GM21825 (cell line): ENCODE measurements at regions not wholly inside any gene's neighbourhood (a gene's known extent, or its start where the extent isn't known, plus 50 kb on each side); places are given as distances from the start of the nearest gene placed in this dataset.

Source experiments
- ATAC-seq: cut with Tn5 transposase; IDR thresholded peaks from one replicate; pipeline ENCODE4 v1.9.1; 2021; ENCODE audit warnings: mild to moderate bottlenecking, moderate library complexity; ENCODE audit not compliant: unreplicated experiment

DNA sequence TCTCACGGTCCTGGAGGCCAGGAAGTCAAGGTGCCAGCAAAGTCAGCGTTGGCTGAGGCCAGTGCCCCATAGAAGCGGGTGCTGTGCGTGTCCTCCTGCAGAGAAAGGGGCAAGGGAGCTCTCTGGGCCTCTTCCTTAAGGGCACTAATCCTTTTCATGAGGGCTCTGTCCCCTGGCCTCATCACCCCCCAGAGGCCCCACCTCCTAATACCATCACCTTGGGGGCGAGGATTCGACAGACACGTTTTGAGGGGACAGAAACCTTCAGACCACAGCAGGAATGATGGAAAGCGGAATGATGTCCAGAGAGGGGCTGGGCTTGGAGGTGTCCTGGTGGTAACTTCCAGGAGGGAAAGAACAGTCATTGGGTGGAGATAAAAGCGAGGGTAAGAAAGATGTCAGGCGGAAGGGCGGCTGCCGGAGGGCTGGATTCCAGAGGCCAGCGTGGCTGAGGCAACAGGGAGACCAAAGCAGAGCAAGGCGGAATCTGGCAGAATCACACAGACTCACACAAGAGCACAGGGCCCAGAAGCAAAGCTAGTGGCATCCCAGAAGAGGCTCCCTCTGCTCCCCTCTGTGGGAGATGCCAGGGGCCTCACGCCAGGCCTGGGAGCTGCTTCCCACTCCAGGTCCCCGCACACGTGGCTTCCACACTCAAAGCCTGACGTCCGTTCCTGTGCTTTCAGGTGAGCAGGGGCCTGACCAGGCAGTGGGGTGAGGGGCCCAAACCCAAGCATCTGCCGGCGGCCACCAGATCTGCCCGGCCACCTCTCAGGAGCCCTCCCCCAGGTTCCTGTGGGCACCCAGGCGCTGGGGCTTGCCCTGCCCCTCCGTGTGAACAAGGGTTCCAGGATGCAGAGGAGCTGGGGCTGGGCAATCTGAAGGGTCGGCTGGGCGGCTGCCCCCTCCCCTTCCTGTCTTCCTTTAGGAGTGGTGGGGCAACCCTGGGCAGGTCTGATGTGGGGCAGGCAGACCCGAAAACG, 784.5 kb downstream of the BRD1 start:
- ATAC-seq: no peak

DNA sequence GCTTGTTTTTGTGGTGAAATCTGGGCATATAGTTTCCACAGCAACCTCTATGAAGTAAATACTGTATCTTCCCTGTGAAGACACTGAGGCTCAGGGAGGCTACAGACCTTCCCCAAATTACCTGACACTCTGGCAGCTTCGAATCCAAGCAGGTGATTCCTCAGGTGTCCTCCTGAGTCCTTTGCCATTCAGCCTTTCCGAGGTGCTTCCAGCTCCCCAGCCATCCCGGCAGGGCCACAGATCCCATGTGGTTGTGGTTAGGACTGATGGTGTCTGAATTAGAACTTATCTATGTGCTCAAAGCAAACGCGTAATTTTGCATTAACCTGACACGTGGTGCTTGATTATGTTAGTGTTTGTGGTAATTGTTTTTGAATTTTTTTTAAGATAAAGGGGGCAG, 785.6 kb downstream of the BRD1 start:
- ATAC-seq: no peak

DNA sequence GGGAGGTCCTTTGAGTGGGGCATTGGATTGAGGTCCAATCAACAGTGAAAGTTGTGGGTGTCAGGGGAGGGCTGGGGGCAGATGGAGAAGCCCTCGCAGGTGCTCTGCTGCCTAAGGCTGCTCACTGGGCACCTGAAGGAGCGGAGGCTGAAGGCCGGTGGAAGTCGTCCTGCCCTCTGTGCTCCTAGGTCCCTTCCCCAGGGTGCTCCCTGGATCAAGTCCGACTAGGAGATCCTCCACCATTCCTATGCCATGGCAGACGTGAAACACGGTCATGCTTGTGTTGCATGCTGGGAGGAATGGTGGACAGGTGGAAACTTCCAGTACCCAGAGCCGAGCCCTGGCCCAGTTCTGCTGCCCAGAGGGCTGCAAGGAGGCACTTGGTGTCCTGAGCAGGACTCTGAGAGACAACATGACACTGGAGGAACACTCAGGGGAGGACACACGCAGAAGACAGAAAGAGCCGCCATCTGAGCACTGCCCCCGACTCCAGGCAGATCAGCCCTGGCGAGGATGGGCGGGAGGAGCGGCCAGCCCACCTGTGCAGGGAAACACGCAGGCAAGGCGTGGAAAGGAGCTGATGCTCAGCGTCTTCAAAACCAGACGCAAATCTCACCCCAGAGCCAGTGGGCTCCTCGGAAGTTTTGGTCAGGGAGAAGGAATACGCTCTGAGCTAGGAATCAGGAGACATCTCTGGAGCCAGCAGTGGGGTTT, 786.8 kb downstream of the BRD1 start:
- ATAC-seq: no peak

- ATAC-seq: no peak
Measured at GRCh38 chr22:49040111-49040510, 787.6 kb downstream of the BRD1 start.

DNA sequence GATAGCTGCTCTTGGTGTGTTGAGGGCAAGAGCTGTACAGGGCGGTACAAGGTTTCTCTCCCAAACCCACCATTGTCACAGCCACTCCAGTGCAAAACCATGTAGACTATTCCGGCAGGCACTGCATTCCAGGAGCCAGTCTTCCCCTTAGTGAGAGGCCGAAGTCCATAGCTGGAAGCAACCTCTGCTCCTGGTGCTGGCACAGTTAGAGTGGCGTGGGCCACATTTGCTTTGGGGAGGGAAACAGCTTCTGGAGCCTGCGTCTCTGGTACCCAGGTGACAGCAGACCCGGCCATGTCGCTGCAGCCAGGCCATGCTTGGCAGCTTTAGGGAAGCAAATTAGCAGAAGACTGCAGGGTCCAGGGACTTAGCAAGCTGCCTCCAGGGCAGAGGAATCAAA, 788.0 kb downstream of the BRD1 start:
- ATAC-seq: no peak

DNA sequence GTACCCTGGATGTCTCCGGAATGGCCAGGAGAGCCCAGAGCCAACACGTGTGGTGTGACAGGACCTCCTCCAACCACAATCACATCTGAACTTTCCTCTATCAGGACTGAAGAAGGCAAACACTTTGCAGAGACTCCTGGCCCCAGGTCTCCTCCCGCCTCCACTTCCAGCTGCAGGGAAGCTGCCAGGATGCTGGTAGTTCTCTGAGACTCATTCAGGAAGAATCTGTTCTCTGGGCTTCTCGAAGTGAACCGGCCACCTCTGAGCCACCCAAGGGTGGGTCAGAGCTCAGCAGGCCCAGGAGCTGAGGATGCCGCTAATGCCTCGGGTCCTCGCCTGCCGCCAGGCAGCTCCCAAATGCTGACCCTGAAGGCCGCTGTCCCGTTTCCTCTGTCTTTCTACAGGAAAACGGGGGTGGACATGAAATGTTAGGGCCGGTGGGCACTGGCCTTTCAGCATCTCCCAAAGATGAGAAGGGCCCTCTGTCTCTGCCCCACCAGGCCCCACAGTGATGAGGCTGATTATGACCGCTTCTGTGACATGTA, 789.9 kb downstream of the BRD1 start:
- ATAC-seq: no peak

DNA sequence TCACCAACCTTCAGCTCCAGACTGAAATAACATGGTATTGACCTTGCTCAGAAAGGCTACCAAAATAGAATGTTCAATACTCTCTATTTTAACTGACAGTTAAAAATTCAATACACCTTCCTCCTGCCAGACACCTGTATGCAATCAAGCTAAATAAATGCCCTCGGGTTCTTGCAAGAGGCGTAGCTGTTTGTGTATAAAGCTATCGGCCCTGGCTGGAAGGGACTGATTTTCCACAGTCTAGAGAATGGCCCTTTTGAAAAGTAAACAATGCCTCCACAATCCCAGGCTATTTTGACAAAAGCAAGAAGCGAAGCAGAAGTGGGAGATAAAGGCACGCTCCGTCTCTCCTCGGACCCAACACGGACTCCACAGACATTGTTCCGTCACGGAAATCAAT, 791.2 kb downstream of the BRD1 start:
- ATAC-seq: no peak

GRCh38 chr22:49035818-49036457, 791.7 kb downstream of the BRD1 start:
- ATAC-seq: no peak

GRCh38 chr22:49034836-49035817, 792.5 kb downstream of the BRD1 start:
- no peak for ATAC-seq

DNA sequence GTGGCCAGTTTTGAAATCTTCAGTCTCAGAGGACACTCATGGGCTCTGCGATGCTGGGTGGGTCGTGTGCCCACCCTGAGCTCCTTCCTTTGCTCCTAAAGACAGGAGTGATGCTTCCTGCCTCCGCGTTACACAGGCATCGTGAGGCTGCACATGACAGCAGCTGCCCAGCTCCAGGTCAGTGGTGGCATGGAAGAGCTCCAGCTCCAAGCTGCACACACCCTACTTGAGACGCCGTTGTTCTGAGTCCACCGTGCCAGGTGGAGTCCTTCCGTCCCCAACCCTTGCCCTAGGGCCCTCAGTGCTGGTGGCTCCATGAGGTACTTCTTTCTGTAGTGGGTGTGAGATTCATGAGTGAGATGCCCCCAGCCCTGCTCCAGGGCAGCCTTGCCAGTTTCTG, 794.1 kb downstream of the BRD1 start:
- ATAC-seq: no peak

DNA sequence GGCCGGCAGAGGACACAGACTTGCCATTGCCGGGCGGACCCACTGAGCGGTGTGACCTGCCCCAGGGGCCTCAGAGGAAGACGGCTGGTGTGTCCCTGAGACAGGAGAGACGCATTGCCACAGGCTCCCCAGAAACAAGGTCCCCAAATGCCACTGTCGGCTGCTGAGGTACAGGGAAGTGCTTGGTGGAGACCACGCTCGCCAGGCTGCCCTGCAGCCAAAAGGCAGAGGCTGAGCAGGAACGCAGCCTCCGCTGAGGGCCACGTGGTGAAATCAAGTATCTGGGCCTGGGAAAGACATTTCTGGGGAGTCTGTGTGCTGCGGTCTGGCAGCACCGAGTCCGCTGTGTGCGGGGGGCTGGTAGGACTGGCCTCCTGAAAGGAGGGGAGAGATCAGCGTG, 794.9 kb downstream of the BRD1 start:
- no peak for ATAC-seq

DNA sequence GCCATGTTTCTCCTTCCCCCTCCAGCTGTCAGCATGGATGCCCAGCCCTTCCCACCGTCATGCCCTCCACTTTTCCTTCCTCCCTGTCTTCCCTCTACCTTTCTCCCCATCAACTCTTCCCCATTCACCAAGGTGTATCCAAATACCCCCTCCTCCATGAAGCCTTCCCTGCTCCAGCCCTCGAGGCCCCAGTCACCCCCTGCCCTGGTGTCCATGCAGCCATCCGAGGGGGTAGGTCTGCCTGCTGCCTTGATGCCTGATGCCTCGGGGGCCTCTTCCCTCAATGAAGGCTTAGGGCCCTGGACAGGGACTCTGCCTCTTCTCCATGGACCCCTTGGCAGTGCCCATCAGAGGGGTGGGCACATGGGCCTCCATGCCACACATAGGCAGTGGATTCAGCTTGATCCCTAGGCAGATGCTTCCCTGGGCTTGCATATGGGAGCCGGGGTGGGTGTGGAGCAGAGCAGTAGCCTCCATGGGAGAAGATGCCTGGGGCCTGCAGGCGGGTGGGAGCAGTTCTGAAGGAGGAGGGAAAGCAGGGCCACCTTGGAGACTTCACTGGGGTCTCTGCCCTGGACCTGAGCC, 795.8 kb downstream of the BRD1 start:
- no peak for ATAC-seq

DNA sequence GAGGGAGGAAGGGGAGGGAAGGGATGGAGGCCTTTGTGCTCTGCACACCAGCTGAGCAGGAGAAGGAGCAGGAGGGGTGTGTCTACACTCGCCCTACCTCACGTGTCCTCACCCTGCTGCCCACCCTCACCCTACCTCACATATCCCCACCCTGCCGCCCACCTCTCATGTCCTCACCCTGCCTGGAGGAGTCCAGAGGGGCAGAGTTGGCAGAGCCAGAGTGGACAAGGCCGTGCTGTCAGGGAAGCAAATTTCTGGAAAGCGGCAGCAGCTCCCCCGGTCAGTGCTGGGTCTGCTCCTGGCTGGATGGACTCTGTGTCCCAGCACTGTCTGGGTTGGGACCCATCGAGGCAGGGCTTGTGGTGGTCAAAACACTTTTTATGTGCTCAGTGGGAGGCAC, 799.6 kb downstream of the BRD1 start:
- ATAC-seq: no peak

- ATAC-seq: no peak
Measured at GRCh38 chr22:49027368-49027670, 800.4 kb downstream of the BRD1 start.

- ATAC-seq: no peak
Measured at GRCh38 chr22:49026494-49027367, 800.9 kb downstream of the BRD1 start.

GRCh38 chr22:49025791-49026493, 801.7 kb downstream of the BRD1 start:
- ATAC-seq: no peak

DNA sequence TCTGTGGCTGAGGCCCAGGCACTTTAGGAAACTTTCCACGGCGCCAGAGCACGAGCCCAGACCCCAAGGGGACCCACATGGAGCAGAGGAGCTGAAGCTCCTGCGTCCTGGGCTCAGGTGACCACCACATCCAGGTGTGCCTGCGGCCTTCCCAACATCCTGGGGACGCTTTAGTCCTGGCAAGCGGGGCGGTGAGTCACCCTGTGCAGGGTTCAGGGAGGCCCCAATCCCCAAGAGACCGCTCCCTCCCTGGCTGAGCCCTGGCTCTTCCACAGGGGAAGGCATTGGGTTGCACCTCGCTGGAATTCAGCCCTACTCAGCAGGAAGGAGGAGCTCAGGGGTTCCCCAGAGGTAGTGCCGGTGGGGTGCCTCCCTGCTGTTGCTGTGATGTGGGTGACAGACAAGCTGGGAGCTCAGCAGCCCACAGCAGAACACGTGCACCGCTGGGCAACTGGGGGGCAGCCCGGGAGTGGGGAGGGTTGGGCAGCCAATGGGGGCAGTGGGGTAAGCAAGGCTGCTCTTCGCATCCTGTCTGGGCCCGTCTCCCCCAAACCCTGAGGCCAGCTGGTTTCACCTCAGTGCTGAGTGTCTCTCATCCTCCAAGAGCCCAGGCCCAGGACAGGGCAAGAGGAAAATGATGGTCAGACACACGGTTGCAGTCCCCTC, 802.8 kb downstream of the BRD1 start:
- no peak for ATAC-seq
